Natural killer cell (primary cell): ENCODE measurements at regions not wholly inside any gene's neighbourhood (a gene's known extent, or its start where the extent isn't known, plus 50 kb on each side); places are given as distances from the start of the nearest gene placed in this dataset.

Experiments used
- ATAC-seq, 3 donors: fragments of 150-1000 bp in 2 of 3; fragments of 200-7000 bp in 1 of 3; cut with Tn5 transposase; 1 replicate in 1 of 3; 2 replicates in 2 of 3; pipeline ENCODE4 v1.10.0; 2021; ENCODE audit warnings: mild to moderate bottlenecking in 2 of 3, moderate library complexity in 2 of 3
- DNase-seq, 2 donors: peaks; one replicate each; pipeline versions ENCODE4 v3.0.0 to v3.0.0-alpha.2; 2013 to 2021; ENCODE audit warnings: mixed read lengths in 1 of 2
- H3K27ac ChIP-seq: one replicate; pipeline ENCODE4 v1.5.1; 2013; ENCODE audit warnings: mild to moderate bottlenecking, low read length
- H3K27me3 ChIP-seq: one replicate; pipeline ENCODE4 v1.6.1; 2013; ENCODE audit warnings: low read length; ENCODE audit not compliant: control insufficient read depth, insufficient read depth
- H3K36me3 ChIP-seq: one replicate; pipeline ENCODE4 v1.6.1; 2013; ENCODE audit warnings: low read length; ENCODE audit not compliant: control insufficient read depth, insufficient read depth
- H3K4me1 ChIP-seq: one replicate; pipeline ENCODE4 v1.6.1; 2013; ENCODE audit warnings: low read length; ENCODE audit not compliant: control insufficient read depth, insufficient read depth
- H3K4me3 ChIP-seq: one replicate; pipeline ENCODE4 v1.5.1; 2013; ENCODE audit warnings: low read length
- H3K9me3 ChIP-seq: one replicate; pipeline ENCODE4 v1.6.1; 2013; ENCODE audit warnings: low read length; ENCODE audit not compliant: control insufficient read depth, insufficient read depth
- H3K27ac Mint-ChIP-seq, 2 donors: one replicate each; pipeline ENCODE4 v1.8.0; 2022; ENCODE audit warnings: mild to moderate bottlenecking in 2 of 2, mixed read lengths in 2 of 2, moderate library complexity in 1 of 2
- H3K27me3 Mint-ChIP-seq, 2 donors: one replicate each; pipeline ENCODE4 v1.8.0; 2022; ENCODE audit warnings: low read depth in 2 of 2, mixed read lengths in 2 of 2
- H3K36me3 Mint-ChIP-seq: one replicate; pipeline ENCODE4 v1.8.0; 2022; ENCODE audit warnings: mixed read lengths
- H3K4me1 Mint-ChIP-seq, 2 donors: one replicate each; pipeline ENCODE4 v1.8.0; 2022; ENCODE audit warnings: mixed read lengths in 2 of 2
- H3K4me3 Mint-ChIP-seq: one replicate; pipeline ENCODE4 v1.8.0; 2022; ENCODE audit warnings: mild to moderate bottlenecking, moderate library complexity, mixed read lengths
- H3K9me3 Mint-ChIP-seq, 2 donors: one replicate each; pipeline ENCODE4 v1.8.0; 2022; ENCODE audit warnings: mixed read lengths in 2 of 2
- WGBS: methylation state at CpG from one replicate; pipeline ENCODE4 v1.1.7; 2013; ENCODE audit warnings: missing lambda C conversion rate; ENCODE audit not compliant: insufficient coverage; 5-methylcytosine and 5-hydroxymethylcytosine counted together
- intact Hi-C: fragments of 100-400 bp; cut with micrococcal nuclease; formaldehyde crosslinking; loops from one replicate; pipeline ENCODE4 v1.14.2; 2022
- TF ChIP-seq, protein P1 (sequence below): fragments of 200-600 bp; IDR thresholded peaks from one replicate; pipeline ENCODE4 v1.8.0; 2022; ENCODE audit warnings: antibody characterized with exemption

DNA sequence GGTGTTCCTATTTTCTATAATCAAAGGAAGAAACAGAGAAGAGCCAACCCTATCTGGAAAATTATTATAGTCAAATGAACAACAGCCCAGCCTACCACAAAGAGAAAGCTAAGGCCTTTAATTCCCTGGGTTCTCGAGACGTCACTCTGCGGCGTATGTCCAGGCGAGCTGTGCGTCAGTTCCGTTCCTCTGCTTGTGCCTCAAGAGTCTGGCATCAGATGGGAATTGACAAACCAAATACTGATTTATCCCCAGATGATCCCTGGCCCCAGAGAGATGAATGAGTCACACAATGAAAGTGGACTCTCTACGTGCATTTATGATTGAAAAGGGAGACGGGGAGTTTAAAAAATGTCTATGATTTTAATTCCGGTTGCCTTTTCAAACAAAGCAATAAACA is 151.6 kb upstream of the PDE10A start:
- H3K36me3 ChIP-seq = no peaks in the 10 kb centered on the region
- no peak overlapping the region for H3K27ac Mint-ChIP-seq
- H3K4me1 Mint-ChIP-seq = no peaks in the 10 kb centered on the region
- TF ChIP-seq, protein P1, sequence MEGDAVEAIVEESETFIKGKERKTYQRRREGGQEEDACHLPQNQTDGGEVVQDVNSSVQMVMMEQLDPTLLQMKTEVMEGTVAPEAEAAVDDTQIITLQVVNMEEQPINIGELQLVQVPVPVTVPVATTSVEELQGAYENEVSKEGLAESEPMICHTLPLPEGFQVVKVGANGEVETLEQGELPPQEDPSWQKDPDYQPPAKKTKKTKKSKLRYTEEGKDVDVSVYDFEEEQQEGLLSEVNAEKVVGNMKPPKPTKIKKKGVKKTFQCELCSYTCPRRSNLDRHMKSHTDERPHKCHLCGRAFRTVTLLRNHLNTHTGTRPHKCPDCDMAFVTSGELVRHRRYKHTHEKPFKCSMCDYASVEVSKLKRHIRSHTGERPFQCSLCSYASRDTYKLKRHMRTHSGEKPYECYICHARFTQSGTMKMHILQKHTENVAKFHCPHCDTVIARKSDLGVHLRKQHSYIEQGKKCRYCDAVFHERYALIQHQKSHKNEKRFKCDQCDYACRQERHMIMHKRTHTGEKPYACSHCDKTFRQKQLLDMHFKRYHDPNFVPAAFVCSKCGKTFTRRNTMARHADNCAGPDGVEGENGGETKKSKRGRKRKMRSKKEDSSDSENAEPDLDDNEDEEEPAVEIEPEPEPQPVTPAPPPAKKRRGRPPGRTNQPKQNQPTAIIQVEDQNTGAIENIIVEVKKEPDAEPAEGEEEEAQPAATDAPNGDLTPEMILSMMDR = no peak
- no peaks in the 10 kb centered on the region for H3K27me3 ChIP-seq
- ATAC-seq = no peak
- H3K4me3 Mint-ChIP-seq = no peak overlapping the region
- H3K27me3 Mint-ChIP-seq = peaks cover 22 to 36% of the 10 kb centered on the region in 2 donors
- DNase-seq = no peak
- 96% methylated on average over 10 of the region's 10 CpGs for WGBS
- no peaks in the 10 kb centered on the region for H3K9me3 Mint-ChIP-seq
- intact Hi-C loops = no loop called here
- H3K36me3 Mint-ChIP-seq = no peaks in the 10 kb centered on the region
- no peak overlapping the region for H3K4me3 ChIP-seq
- no peaks in the 10 kb centered on the region for H3K9me3 ChIP-seq
- no peaks in the 10 kb centered on the region for H3K4me1 ChIP-seq
- H3K27ac ChIP-seq = no peak overlapping the region

DNA sequence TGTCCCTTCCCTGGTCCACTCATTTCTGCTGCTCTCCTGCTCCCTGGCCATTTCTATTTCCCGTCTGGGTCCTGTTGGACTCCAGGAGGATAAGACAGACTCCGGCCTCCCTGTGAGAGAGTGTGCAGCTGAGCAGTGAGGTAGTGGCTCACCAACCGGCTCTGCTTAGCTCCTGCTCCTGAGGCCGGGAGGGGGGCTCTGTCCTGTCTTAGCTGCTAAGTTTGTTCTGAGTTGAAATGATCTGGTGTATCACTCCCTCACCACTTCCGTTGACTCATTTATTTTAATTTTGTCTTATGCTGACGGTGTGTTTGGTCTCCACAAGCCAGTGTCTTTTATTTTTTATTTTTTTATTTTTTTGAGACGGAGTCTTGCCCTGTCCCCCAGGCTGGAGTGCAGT is 148.5 kb upstream of the PDE10A start:
- Mint-ChIP-seq H3K4me3 (no peak overlapping the region), H3K27me3 (peaks cover 4 to 26% of the 10 kb centered on the region in 2 donors), H3K36me3 (no peaks in the 10 kb centered on the region), H3K9me3 (no peaks in the 10 kb centered on the region), H3K4me1 (no peaks in the 10 kb centered on the region), H3K27ac (no peak overlapping the region)
- ATAC-seq (no peak), DNase-seq (no peak)
- no peaks in the 10 kb centered on the region for H3K4me1 ChIP-seq
- H3K27ac ChIP-seq = no peak overlapping the region
- no peaks in the 10 kb centered on the region for H3K27me3 ChIP-seq
- TF ChIP-seq, protein P1 = no peak
- H3K36me3 ChIP-seq = no peaks in the 10 kb centered on the region
- WGBS = 93% methylated on average over 7 of the region's 7 CpGs
- H3K4me3 ChIP-seq = no peak overlapping the region
- no peaks in the 10 kb centered on the region for H3K9me3 ChIP-seq
- intact Hi-C loops = no loop called here

DNA sequence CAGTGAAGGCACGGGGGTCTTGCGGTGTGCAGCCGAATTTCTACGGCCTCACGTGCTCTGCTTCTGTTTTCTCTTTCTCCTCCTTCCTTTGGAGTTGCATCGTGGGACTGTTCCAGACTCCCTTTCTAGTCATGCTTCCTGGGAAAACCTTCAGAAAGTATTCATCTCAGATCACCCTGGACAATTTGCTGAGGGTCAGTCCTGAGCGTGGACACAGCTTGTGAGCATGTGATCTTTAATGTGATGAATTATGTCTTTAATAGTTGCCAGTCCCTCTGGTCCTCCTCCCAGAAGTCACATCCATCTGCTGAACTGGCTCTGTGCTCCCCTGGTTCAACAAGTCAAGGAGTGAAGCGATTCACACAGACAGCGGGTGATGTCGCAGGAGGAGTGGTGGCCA is 145.0 kb upstream of the PDE10A start:
- TF ChIP-seq, protein P1 = no peak
- Histone ChIP-seq H3K27ac (no peak overlapping the region), H3K4me3 (no peak overlapping the region), H3K4me1 (no peaks in the 10 kb centered on the region), H3K36me3 (no peaks in the 10 kb centered on the region), H3K27me3 (no peaks in the 10 kb centered on the region), H3K9me3 (no peaks in the 10 kb centered on the region)
- no peak for ATAC-seq
- intact Hi-C loops = no loop called here
- Mint-ChIP-seq H3K9me3 (no peaks in the 10 kb centered on the region), H3K36me3 (no peaks in the 10 kb centered on the region), H3K27ac (no peak overlapping the region), H3K4me3 (no peak overlapping the region), H3K4me1 (peaks cover 0 to 4% of the 10 kb centered on the region in 2 donors), H3K27me3 (peaks cover 9 to 18% of the 10 kb centered on the region in 2 donors)
- 89% methylated on average over 10 of the region's 10 CpGs for WGBS
- no peak for DNase-seq

DNA sequence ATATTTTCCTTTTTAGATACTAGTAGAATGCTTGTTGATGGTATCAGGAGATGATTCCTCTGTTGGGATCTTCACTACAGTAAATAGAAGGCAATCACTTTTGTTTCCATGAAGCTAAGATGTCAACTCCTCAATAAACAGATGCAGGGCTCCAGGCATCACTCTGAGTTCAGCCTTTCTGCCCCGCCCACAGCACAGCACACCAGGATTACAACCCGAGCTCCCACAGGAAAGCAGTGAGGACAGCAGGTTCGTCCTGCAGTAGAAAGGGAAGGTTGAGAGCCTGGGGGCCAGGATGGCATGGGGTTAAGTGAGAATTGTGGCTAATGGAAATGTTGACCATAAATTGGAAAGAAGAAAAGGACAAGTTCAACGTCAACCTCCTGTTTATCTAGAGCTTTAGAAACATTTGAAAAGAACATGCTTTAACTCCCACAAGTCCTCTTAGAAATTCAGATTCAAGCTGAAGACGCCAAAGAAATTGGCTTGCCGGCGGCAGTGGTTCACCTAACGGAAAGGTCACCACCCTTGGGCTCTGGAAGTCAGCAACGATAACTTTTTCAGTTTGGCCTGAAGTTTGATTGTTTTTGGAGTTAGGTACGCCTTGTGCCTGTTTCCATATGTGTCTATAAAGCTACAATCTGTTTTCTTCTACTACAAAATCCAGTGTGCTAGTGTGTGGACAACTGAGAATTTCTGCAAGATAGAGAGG is 144.4 kb upstream of the PDE10A start:
- Mint-ChIP-seq H3K4me1 (peaks cover 0 to 4% of the 10 kb centered on the region in 2 donors), H3K9me3 (no peaks in the 10 kb centered on the region), H3K36me3 (no peaks in the 10 kb centered on the region), H3K4me3 (no peak overlapping the region), H3K27me3 (peaks cover 9 to 20% of the 10 kb centered on the region in 2 donors), H3K27ac (no peak overlapping the region)
- ATAC-seq (no peak), DNase-seq (no peak)
- TF ChIP-seq, protein P1 = no peak
- Histone ChIP-seq H3K27me3 (no peaks in the 10 kb centered on the region), H3K4me1 (no peaks in the 10 kb centered on the region), H3K27ac (no peak overlapping the region), H3K36me3 (no peaks in the 10 kb centered on the region), H3K4me3 (no peak overlapping the region), H3K9me3 (no peaks in the 10 kb centered on the region)
- WGBS = 69% methylated on average over 9 of the region's 10 CpGs
- intact Hi-C loops = no loop called here
